Stimulated activated naive CD8-positive, alpha-beta T cell treated with anti-CD3 and anti-CD28 coated beads, Interleukin-15, Interleukin-2, amounts not matched to agents 100 ng/mL and 50 ng/mL, for 24 hours (primary cell): ENCODE measurements at regions not wholly inside any gene's neighbourhood (a gene's known extent, or its start where the extent isn't known, plus 50 kb on each side); places are given as distances from the start of the nearest gene placed in this dataset.

Experiments used
- H3K27ac Mint-ChIP-seq: one replicate; pipeline ENCODE4 v1.8.0; 2021; ENCODE audit warnings: mild to moderate bottlenecking, mixed read lengths
- H3K27me3 Mint-ChIP-seq: one replicate; pipeline ENCODE4 v1.8.0; 2021; ENCODE audit warnings: mixed read lengths
- H3K36me3 Mint-ChIP-seq: one replicate; pipeline ENCODE4 v1.8.0; 2021; ENCODE audit warnings: low read depth, mixed read lengths
- H3K4me1 Mint-ChIP-seq: one replicate; pipeline ENCODE4 v1.8.0; 2021; ENCODE audit warnings: low read depth, mixed read lengths
- H3K4me3 Mint-ChIP-seq: one replicate; pipeline ENCODE4 v1.8.0; 2021; ENCODE audit warnings: mild to moderate bottlenecking, mixed read lengths
- H3K9me3 Mint-ChIP-seq: one replicate; pipeline ENCODE4 v1.8.0; 2021; ENCODE audit warnings: mixed read lengths

DNA sequence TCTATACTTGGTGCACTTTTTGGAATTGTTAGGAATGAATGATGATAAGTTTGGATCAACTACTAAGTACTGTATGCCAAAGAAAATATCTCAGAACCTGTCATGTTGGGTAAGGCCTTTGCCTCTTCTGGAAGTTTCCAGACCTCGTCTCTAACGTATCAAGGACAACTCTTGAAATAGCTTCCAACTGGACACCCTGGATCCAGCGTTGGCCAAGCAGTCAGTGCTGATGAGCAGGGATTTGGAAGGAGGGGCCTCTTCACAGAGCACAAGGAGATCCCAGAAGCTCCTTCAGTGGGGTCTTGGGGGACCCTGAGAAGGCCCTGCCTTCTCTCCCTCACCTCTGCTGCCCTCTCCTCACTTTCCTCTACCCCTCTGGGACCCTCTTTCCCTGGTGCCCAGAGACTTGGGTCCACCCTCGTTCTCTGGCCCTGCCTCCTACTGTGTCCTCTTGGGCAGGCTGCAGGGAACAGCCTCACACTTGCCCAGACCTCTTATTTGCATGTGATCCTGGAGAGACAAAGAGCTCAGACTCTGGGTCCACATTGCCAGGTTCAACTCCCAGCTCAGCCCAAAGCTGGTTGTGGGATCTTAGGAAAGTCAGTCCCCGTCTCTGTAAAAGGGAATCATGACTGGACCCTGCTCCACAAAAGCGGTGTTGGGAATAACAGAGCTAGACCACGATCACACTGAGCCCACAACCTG lies 145.8 kb downstream of the COL6A3 start:
- Mint-ChIP-seq H3K36me3 (no peaks in the 10 kb centered on the region), H3K27me3 (peaks cover 21% of the 10 kb centered on the region), H3K27ac (no peak overlapping the region), H3K4me1 (no peaks in the 10 kb centered on the region), H3K9me3 (no peaks in the 10 kb centered on the region), H3K4me3 (no peak overlapping the region)

DNA sequence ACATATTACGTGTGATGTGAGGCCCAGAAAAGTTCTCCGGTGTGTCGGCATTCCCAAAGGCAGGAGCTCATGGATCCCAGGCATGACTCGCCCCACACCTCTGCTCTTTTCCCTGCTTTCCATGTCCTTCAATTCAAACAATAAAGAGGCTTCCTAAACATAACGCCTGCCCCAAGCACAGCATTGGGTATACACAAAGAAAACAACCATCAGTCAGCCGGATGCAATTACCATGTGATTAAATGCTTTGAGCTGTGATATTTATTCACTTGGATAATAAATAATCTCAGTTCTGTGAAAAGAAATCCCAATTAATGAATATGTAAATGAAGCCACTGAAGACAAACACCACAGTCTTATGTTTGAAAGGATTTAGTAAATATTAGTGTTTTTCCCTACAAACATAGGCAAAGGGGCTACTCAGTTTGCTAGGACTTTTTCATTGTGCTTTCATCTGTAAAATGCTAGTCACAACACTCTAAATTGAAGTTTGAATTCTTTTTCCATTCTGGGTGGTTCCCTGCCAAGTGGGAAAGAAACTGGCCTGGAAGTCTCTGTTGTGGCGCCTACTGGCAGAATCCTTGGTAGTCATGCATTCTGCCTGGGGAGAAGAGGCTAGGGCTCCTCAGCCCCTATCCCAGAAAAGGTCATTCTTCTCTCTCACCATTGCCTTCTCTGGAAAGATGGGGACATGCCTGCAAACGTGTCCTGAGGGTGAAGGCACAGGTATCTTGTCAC lies 144.7 kb downstream of the COL6A3 start:
- no peak overlapping the region for H3K4me3 Mint-ChIP-seq

DNA sequence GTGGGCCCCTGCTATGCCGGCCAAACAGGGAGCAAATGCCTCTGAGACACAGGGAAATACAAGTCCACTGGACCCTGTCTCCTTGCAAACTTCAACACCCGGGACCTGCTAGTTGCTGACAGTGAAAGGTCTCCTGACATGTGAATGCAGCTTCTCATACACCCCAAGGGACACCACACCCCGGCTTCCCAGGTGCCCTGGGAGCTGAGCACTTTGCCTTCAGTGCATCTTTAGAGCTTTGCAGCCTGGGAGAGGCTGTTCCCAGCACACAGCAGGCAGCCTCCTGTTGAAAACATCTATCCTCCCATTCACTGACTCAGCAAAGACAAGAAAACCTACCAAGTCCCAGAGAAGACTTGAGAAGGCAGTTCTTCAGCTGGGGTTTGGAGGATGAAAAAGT lies 143.4 kb downstream of the COL6A3 start:
- Mint-ChIP-seq H3K27ac (no peak overlapping the region), H3K36me3 (no peaks in the 10 kb centered on the region), H3K4me1 (no peaks in the 10 kb centered on the region), H3K9me3 (no peaks in the 10 kb centered on the region), H3K4me3 (no peak overlapping the region), H3K27me3 (peaks cover 21% of the 10 kb centered on the region)

More for the DNA sequence above, 144.7 kb downstream of the COL6A3 start:
- no peaks in the 10 kb centered on the region for H3K36me3 Mint-ChIP-seq
- H3K27ac Mint-ChIP-seq = no peak overlapping the region
- peaks cover 21% of the 10 kb centered on the region for H3K27me3 Mint-ChIP-seq
- H3K4me1 Mint-ChIP-seq = no peaks in the 10 kb centered on the region
- H3K9me3 Mint-ChIP-seq = no peaks in the 10 kb centered on the region

DNA sequence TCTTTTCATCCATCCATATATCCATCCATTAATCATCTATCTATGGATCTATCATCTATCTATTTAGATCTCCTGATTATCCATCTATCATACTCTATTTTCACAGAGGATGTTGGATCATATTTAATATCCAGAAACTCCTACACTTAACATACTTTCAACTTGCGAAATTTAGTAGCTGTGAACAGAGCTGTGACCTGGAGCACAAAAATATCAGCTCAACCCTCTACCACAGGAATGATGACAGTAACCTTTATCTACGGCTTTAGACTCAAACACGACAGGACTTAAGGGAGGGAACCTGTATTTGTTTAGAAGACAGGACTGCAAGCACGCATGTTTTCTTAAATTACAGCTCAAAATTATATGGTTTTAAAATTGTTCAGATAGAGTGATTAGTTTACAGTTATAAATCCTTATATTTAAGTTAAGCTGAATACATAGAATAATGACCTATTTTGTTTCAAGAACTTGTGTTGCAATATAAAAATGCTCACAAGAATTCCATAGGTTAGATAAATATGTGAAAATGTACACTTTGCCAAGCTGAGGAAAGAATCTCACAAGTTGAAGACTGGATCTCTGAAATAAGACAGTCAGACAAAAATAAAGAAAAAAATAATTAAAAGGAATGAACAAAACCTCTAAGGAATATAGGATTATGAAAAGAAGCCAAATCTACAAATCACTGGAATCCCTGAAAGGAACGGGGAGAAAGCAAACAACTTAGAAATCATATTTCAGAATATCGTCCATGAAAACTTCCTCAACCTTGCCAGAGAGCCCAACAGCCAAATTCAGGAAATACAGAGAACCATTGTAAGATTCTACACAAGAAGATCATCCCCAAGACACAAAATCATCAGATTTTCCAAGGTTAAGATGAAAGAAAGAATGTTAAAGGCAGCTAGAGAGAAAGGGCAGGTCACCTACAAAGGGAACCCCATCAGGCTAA lies 142.0 kb downstream of the COL6A3 start:
- Mint-ChIP-seq H3K4me1 (no peaks in the 10 kb centered on the region), H3K36me3 (no peaks in the 10 kb centered on the region), H3K27ac (no peak overlapping the region), H3K9me3 (no peaks in the 10 kb centered on the region), H3K4me3 (no peak overlapping the region), H3K27me3 (peaks cover 28% of the 10 kb centered on the region)
